ENCODE measurements at regions not wholly inside any gene's neighbourhood (a gene's known extent, or its start where the extent isn't known, plus 50 kb on each side); places are given as distances from the start of the nearest gene placed in this dataset.

DNA sequence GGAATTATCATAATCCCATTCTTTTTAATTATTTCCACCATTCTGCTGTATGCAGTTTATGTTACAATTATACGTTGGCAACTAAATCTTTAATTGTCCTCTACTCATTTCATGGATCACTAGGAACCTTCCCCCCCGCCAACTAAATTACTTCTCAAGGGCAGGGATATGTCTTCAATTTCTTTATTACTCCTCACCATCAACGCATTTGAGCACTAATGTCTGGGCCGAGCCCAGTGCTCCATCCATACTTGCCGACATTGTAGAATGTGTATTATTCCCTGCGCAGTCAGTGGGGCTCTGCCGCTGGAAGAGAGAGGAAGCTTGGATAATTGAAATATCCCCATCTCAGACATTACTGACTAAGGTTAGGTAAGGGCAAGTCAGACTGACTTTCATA is 236.4 kb upstream of the AJAP1 start:
- TF ChIP-seq, protein P1, sequence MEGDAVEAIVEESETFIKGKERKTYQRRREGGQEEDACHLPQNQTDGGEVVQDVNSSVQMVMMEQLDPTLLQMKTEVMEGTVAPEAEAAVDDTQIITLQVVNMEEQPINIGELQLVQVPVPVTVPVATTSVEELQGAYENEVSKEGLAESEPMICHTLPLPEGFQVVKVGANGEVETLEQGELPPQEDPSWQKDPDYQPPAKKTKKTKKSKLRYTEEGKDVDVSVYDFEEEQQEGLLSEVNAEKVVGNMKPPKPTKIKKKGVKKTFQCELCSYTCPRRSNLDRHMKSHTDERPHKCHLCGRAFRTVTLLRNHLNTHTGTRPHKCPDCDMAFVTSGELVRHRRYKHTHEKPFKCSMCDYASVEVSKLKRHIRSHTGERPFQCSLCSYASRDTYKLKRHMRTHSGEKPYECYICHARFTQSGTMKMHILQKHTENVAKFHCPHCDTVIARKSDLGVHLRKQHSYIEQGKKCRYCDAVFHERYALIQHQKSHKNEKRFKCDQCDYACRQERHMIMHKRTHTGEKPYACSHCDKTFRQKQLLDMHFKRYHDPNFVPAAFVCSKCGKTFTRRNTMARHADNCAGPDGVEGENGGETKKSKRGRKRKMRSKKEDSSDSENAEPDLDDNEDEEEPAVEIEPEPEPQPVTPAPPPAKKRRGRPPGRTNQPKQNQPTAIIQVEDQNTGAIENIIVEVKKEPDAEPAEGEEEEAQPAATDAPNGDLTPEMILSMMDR (IDR thresholded peaks at IDR 0.05) = no peak
- TF ChIP-seq POLR2A (IDR thresholded peaks at IDR 0.05) = no peak
